ENCODE measurements at regions not wholly inside any gene's neighbourhood (a gene's known extent, or its start where the extent isn't known, plus 50 kb on each side); places are given as distances from the start of the nearest gene placed in this dataset.

DNA sequence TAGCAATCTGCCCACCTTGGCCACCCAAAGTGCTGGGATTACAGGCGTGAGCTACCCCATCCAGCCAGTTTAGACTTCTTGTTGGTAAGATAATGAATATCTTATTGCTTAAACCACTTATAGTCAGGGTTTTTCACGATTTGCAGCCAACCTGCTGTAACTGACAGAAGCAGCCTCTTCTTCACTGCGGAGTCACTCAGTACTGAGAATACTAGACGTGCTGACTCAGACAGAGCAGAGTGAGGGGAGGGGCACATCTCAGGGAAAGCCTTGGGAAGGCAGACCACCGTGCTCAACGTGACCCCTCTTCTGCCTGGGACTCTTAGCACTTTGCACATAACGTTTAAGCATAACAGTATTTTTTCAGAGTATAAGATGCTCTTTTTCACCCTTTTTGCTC lies 74.3 kb upstream of the ARHGEF7 start:
- Histone ChIP-seq H3K4me3 (ENCODE audit: low read depth, low read length) (no peak overlapping the region), H3K27ac (ENCODE audit: low read depth, low read length) (no peak overlapping the region), H3K27me3 (ENCODE audit: control insufficient read depth, insufficient read depth, low read length) (no peaks in the 10 kb centered on the region), H3K4me1 (ENCODE audit: control insufficient read depth, insufficient read depth, low read length) (no peaks in the 10 kb centered on the region), H3K9me3 (ENCODE audit: control insufficient read depth, insufficient read depth, low read length) (no peaks in the 10 kb centered on the region), H3K36me3 (ENCODE audit: control insufficient read depth, insufficient read depth, low read length) (no peaks in the 10 kb centered on the region)
- WGBS (ENCODE audit: insufficient coverage), result 52% methylated on average over 5 of the region's 7 CpGs
- DNase-seq (ENCODE audit: low read depth in 4 of 6, low spot score in 6 of 6), result no peak

DNA sequence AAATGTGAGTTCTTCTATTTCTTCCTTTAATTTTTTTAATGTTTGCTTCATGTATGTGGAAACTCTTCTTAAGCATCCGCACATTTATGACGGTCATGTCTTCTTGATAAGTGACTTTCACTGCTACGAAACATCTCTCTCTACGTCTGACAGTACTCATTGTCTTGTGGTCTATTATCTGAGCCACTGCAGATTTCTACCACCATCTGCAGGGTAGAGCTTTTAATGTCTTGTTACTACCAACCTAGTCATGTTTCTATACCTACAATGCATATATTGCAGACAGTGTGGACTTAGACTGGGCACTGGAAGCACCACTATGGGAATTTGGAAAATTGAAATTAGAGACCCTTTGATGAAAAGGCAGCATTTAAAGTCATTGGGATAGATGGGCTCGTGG lies 75.4 kb upstream of the ARHGEF7 start:
- Histone ChIP-seq H3K4me3 (ENCODE audit: low read depth, low read length) (no peak overlapping the region), H3K27me3 (ENCODE audit: control insufficient read depth, insufficient read depth, low read length) (no peaks in the 10 kb centered on the region), H3K4me1 (ENCODE audit: control insufficient read depth, insufficient read depth, low read length) (no peaks in the 10 kb centered on the region), H3K36me3 (ENCODE audit: control insufficient read depth, insufficient read depth, low read length) (no peaks in the 10 kb centered on the region), H3K9me3 (ENCODE audit: control insufficient read depth, insufficient read depth, low read length) (no peaks in the 10 kb centered on the region), H3K27ac (ENCODE audit: low read depth, low read length) (no peak overlapping the region)
- no peak for DNase-seq (ENCODE audit: low read depth in 4 of 6, low spot score in 6 of 6)
- WGBS (ENCODE audit: insufficient coverage), result 84% methylated on average over 4 of the region's 5 CpGs

DNA sequence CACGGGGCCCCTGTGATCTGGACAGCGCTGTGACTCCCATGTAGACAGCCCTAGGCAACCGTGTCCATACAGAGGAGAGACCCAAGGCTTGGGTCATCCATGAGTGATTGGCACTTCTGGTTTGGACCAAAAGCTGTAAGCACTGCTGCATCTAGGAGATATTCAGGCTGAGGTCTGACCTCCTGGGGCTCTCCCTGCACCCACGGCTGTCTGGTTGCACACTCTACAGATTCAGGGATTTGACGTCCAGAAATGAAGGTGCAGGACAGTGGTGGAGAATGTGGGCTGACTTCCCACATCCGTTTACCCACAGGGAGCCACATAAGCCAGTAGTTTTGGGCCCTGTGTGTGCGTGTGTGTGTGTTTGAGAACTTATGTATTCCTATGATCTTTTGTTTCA lies 76.2 kb upstream of the ARHGEF7 start:
- no peak for DNase-seq (ENCODE audit: low read depth in 4 of 6, low spot score in 6 of 6)
- Histone ChIP-seq H3K36me3 (ENCODE audit: control insufficient read depth, insufficient read depth, low read length) (no peaks in the 10 kb centered on the region), H3K27ac (ENCODE audit: low read depth, low read length) (no peak overlapping the region), H3K4me3 (ENCODE audit: low read depth, low read length) (no peak overlapping the region), H3K9me3 (ENCODE audit: control insufficient read depth, insufficient read depth, low read length) (no peaks in the 10 kb centered on the region), H3K4me1 (ENCODE audit: control insufficient read depth, insufficient read depth, low read length) (no peaks in the 10 kb centered on the region), H3K27me3 (ENCODE audit: control insufficient read depth, insufficient read depth, low read length) (no peaks in the 10 kb centered on the region)
- WGBS (ENCODE audit: insufficient coverage), result 91% methylated on average over 4 of the region's 7 CpGs

DNA sequence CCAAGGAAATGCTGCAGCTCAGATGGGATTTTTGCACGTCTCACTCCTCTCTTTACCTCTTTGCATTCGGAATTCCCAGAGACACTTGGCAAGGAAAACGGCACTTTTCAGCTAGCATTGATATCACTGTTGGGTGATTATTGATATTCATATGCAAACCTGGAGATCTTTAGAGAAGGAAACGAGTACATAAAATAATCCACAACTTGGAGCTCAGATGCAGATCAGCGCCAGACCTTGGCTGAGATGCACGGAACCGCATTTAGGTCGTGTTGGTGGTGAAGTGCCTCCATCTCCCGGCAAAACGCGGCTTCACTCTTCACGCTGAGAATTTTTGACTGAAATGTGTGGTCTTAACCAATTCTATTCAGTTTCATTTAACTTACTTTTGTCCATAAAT lies 77.2 kb upstream of the ARHGEF7 start:
- H3K4me3 ChIP-seq (ENCODE audit: low read depth, low read length), result no peak overlapping the region
- H3K9me3 ChIP-seq (ENCODE audit: control insufficient read depth, insufficient read depth, low read length), result no peaks in the 10 kb centered on the region
- H3K4me1 ChIP-seq (ENCODE audit: control insufficient read depth, insufficient read depth, low read length), result no peaks in the 10 kb centered on the region
- H3K27ac ChIP-seq (ENCODE audit: low read depth, low read length), result no peak overlapping the region
- peak in 3 of 6 donors; percentile 13 to 78 (median 60) for DNase-seq (ENCODE audit: low read depth in 4 of 6, low spot score in 6 of 6)
- H3K36me3 ChIP-seq (ENCODE audit: control insufficient read depth, insufficient read depth, low read length), result no peaks in the 10 kb centered on the region
- H3K27me3 ChIP-seq (ENCODE audit: control insufficient read depth, insufficient read depth, low read length), result no peaks in the 10 kb centered on the region
- 85% methylated on average over 6 of the region's 12 CpGs for WGBS (ENCODE audit: insufficient coverage)

DNA sequence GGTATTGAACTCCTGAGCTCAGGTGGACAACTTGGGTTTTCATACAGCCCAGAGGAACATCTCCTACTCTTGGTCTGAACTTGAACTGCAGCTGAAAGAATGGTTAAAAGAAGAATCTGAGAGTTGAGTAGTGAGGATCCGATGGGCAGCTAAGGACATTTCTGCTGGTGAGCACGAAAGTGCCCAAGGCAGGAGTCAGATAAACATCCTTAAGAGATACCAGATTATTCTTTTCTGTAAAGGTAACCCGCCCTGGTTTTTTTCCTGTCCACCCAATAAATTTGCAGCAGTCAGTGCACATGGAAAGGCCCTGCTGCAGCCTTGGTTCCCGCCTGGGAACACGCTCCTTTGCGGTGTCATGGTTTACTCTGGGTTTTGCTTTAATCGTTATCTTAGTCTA lies 78.4 kb upstream of the ARHGEF7 start:
- Histone ChIP-seq H3K27ac (ENCODE audit: low read depth, low read length) (no peak overlapping the region), H3K4me1 (ENCODE audit: control insufficient read depth, insufficient read depth, low read length) (no peaks in the 10 kb centered on the region), H3K27me3 (ENCODE audit: control insufficient read depth, insufficient read depth, low read length) (no peaks in the 10 kb centered on the region), H3K36me3 (ENCODE audit: control insufficient read depth, insufficient read depth, low read length) (no peaks in the 10 kb centered on the region), H3K9me3 (ENCODE audit: control insufficient read depth, insufficient read depth, low read length) (no peaks in the 10 kb centered on the region), H3K4me3 (ENCODE audit: low read depth, low read length) (no peak overlapping the region)
- no peak for DNase-seq (ENCODE audit: low read depth in 4 of 6, low spot score in 6 of 6)
- WGBS (ENCODE audit: insufficient coverage), result 98% methylated on average over 5 of the region's 7 CpGs

DNA sequence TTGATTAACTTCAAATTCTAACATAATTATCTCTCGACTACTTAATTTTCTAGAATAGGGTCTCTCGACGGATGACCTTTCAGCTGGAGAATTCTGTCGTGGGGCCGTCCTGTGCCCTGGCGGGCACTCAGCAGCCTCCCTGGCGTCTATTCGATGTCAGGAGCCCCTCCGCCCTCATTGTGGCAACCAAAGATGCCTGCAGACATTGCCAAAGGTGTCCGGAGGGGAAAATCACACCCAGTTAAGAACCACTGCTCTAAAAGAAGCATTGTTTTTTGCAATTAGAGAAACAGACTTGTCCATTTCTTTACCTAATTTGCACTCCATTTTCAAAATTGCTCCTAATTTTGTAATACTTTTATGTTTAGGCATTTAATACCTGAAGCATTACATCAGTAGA lies 79.2 kb upstream of the ARHGEF7 start:
- H3K27ac ChIP-seq (ENCODE audit: low read depth, low read length), result no peak overlapping the region
- H3K36me3 ChIP-seq (ENCODE audit: control insufficient read depth, insufficient read depth, low read length), result no peaks in the 10 kb centered on the region
- H3K4me1 ChIP-seq (ENCODE audit: control insufficient read depth, insufficient read depth, low read length), result no peaks in the 10 kb centered on the region
- H3K9me3 ChIP-seq (ENCODE audit: control insufficient read depth, insufficient read depth, low read length), result no peaks in the 10 kb centered on the region
- H3K27me3 ChIP-seq (ENCODE audit: control insufficient read depth, insufficient read depth, low read length), result no peaks in the 10 kb centered on the region
- 37% methylated on average over 8 of the region's 10 CpGs for WGBS (ENCODE audit: insufficient coverage)
- no peak overlapping the region for H3K4me3 ChIP-seq (ENCODE audit: low read depth, low read length)
- DNase-seq (ENCODE audit: low read depth in 4 of 6, low spot score in 6 of 6), result no peak

DNA sequence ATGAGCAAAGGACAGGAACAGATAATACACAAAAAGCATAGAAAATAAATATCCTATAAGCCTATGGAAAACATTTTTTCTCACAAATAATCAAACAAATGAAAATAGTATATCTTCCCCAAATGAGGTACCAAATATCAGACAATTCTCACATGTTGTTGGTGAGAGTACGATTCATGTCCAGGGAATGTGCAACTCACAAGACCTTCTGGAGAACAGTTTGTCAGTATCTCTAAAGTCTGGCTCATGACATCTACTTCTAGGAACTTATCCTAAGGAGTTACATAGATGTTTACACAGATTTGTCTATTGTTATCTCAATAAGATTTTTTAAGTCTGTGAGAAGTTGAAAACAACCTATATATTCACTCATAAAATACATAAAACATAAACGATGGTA lies 80.3 kb upstream of the ARHGEF7 start:
- Histone ChIP-seq H3K36me3 (ENCODE audit: control insufficient read depth, insufficient read depth, low read length) (no peaks in the 10 kb centered on the region), H3K4me1 (ENCODE audit: control insufficient read depth, insufficient read depth, low read length) (no peaks in the 10 kb centered on the region), H3K27me3 (ENCODE audit: control insufficient read depth, insufficient read depth, low read length) (no peaks in the 10 kb centered on the region), H3K4me3 (ENCODE audit: low read depth, low read length) (no peak overlapping the region), H3K27ac (ENCODE audit: low read depth, low read length) (no peak overlapping the region), H3K9me3 (ENCODE audit: control insufficient read depth, insufficient read depth, low read length) (no peaks in the 10 kb centered on the region)
- DNase-seq (ENCODE audit: low read depth in 4 of 6, low spot score in 6 of 6), result no peak
- WGBS (ENCODE audit: insufficient coverage), result no CpG with 5 or more reads among the region's 2 CpGs

DNA sequence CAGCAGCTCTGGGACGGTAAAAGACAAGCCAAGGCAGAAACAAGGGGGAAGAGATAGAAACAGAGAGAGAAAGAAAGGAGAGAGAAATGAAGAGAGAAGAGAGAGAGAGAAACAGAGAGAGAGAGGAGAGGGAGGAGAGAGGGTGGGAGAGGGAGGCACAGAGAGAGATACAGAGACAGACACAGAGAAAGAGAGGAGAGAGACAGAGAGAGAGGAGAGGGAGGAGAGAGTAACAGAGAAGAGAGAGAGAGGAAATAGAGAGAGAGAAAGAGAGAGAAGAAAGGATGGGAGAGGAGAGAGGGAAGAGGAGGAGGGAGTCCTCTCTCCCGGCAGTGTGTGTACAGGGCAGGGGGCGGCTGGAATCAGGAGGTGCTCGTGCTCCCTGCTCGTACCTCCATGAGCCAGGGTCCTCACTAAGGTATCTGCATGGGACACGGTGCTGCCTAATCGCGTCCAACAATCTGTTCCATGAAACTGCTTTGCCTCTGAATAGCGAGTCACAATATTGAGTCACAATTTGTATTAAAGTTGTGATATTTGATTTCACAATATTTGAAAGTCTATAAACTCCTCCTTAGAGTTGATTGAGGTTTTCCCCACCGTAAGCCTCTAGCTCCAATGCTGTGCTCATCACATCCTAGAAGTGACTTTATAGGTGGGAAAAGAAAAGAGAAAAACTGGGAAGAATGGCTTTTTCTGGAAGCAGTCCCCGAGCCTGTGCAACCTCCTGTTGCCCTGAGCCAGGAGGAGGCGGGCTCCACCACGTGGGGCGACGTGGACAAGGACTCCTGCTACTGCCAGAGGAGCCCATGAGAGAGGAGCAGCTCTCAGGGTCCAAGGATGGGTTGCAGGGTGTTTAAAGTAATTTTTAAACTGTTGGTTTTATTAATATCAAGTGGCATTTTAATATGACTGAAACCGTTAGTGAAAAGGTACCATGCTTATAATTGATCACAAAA lies 81.7 kb upstream of the ARHGEF7 start:
- H3K9me3 ChIP-seq (ENCODE audit: control insufficient read depth, insufficient read depth, low read length), result no peaks in the 10 kb centered on the region
- 57% methylated on average over 7 of the region's 16 CpGs for WGBS (ENCODE audit: insufficient coverage)

DNA sequence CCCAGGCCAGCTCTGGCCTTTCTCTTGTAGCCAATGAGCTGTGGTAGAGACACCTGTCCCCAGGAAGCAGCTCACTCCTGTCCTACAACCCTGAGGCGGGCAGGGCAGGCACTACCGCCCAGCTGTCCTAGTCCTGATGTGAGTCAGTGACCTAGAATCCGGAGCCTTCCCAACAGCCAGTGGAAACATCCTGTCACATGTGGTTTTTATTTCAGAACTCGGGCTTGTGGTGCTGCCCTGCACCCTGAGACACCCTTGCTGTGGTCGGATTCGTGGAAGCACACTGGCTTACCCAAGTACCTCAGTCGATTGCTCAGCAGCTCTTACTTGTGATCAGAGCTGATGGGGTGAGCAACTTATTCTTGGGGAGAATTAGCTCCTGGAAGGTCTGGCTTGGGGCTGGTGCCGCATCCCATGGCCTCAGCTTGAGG lies 83.6 kb upstream of the ARHGEF7 start:
- no peak overlapping the region for H3K27ac ChIP-seq (ENCODE audit: low read depth, low read length)
- no peaks in the 10 kb centered on the region for H3K4me1 ChIP-seq (ENCODE audit: control insufficient read depth, insufficient read depth, low read length)
- H3K36me3 ChIP-seq (ENCODE audit: control insufficient read depth, insufficient read depth, low read length), result no peaks in the 10 kb centered on the region
- no peak for DNase-seq (ENCODE audit: low read depth in 4 of 6, low spot score in 6 of 6)
- no peaks in the 10 kb centered on the region for H3K27me3 ChIP-seq (ENCODE audit: control insufficient read depth, insufficient read depth, low read length)
- H3K9me3 ChIP-seq (ENCODE audit: control insufficient read depth, insufficient read depth, low read length), result no peaks in the 10 kb centered on the region
- WGBS (ENCODE audit: insufficient coverage), result 91% methylated on average over 8 of the region's 8 CpGs
- no peak overlapping the region for H3K4me3 ChIP-seq (ENCODE audit: low read depth, low read length)

More for the DNA sequence above, 81.7 kb upstream of the ARHGEF7 start:
- no peak overlapping the region for H3K4me3 ChIP-seq (ENCODE audit: low read depth, low read length)
- H3K27ac ChIP-seq (ENCODE audit: low read depth, low read length), result no peak overlapping the region
- H3K27me3 ChIP-seq (ENCODE audit: control insufficient read depth, insufficient read depth, low read length), result no peaks in the 10 kb centered on the region
- no peaks in the 10 kb centered on the region for H3K36me3 ChIP-seq (ENCODE audit: control insufficient read depth, insufficient read depth, low read length)
- no peak for DNase-seq (ENCODE audit: low read depth in 4 of 6, low spot score in 6 of 6)
- H3K4me1 ChIP-seq (ENCODE audit: control insufficient read depth, insufficient read depth, low read length), result no peaks in the 10 kb centered on the region

DNA sequence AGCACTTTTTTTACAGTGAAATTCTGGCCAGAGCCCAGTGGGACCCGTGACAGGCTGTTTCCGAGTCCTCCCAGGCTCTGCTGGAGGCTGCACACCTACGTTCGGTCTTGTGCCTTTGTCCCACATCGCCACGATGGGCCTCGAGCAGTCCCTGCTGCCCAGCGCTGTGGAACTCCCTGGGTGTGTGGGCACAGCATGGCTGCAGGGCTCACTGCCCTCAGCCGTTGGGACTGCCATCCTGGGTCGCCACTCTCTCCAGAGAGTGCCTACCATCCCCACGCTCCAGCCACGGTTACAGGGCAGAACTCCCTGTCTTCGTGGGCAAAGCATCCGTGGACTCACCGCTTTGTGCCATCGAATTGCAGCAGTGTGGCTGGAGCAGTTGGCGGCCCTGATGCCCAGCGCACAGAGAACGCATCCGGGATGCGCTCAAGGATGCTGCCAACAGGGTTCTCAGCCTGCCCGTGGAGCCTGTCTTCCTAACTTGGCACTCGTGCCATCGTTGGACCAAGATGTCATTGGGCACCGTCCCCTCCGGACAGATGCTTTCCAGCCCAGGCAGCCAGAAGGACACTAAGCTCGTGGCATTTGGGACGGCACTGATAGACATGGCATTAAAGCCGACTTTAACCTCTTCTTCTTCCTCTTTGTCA lies 85.0 kb upstream of the ARHGEF7 start:
- Histone ChIP-seq H3K4me1 (ENCODE audit: control insufficient read depth, insufficient read depth, low read length) (no peaks in the 10 kb centered on the region), H3K36me3 (ENCODE audit: control insufficient read depth, insufficient read depth, low read length) (no peaks in the 10 kb centered on the region), H3K27ac (ENCODE audit: low read depth, low read length) (no peak overlapping the region), H3K27me3 (ENCODE audit: control insufficient read depth, insufficient read depth, low read length) (no peaks in the 10 kb centered on the region), H3K9me3 (ENCODE audit: control insufficient read depth, insufficient read depth, low read length) (no peaks in the 10 kb centered on the region), H3K4me3 (ENCODE audit: low read depth, low read length) (no peak overlapping the region)
- DNase-seq (ENCODE audit: low read depth in 4 of 6, low spot score in 6 of 6), result no peak
- WGBS (ENCODE audit: insufficient coverage), result 91% methylated on average over 29 of the region's 29 CpGs
